Peyer's patch (tissue), 4 donors: ENCODE measurements at regions not wholly inside any gene's neighbourhood (a gene's known extent, or its start where the extent isn't known, plus 50 kb on each side); places are given as distances from the start of the nearest gene placed in this dataset.

ENCODE experiments used
- DNase-seq, 3 donors: peaks; one replicate each; pipeline ENCODE4 v3.0.0-alpha.2; 2017 to 2019
- H3K27ac ChIP-seq, 4 donors: fragments of 200-600 bp; sonication (generic); one replicate each; pipeline ENCODE4 v1.5.1; 2016 to 2019
- H3K27me3 ChIP-seq, 2 donors: fragments of 200-600 bp; sonication (generic); one replicate each; pipeline ENCODE4 v1.5.1; 2019
- H3K36me3 ChIP-seq, 3 donors: fragments of 200-600 bp; sonication (generic); one replicate each; pipeline ENCODE4 v1.5.1; 2016 to 2019
- H3K4me1 ChIP-seq, 4 donors: fragments of 200-600 bp; sonication (generic); one replicate each; pipeline ENCODE4 v1.5.1; 2016 to 2019
- H3K4me3 ChIP-seq, 4 donors: fragments of 200-600 bp; sonication (generic); 1 replicate in 3 of 4; 2 replicates in 1 of 4; pipeline ENCODE4 v1.5.1; 2016 to 2019; ENCODE audit warnings: mild to moderate bottlenecking in 1 of 4
- H3K9me3 ChIP-seq, 4 donors: fragments of 200-600 bp; sonication (generic); one replicate each; pipeline ENCODE4 v1.5.1; 2016 to 2019; ENCODE audit warnings: mild to moderate bottlenecking in 1 of 4
- POLR2A ChIP-seq, 2 donors: fragments of 450-650 bp; IDR thresholded peaks; one replicate each; pipeline ENCODE4 v1.5.1; 2017; ENCODE audit warnings: antibody characterized with exemption in 2 of 2, mild to moderate bottlenecking in 2 of 2, moderate library complexity in 2 of 2
- TF ChIP-seq, protein P1 (sequence below), 6 experiments: fragments of 450-650 bp in 4 of 6; fragments of 200-600 bp in 2 of 6; sonication (generic) in 1 of 6; IDR thresholded peaks; one replicate each; pipeline ENCODE4 v1.5.1; 2017 to 2019; ENCODE audit warnings: antibody characterized with exemption in 6 of 6, mild to moderate bottlenecking in 3 of 6, moderate library complexity in 1 of 6

DNA sequence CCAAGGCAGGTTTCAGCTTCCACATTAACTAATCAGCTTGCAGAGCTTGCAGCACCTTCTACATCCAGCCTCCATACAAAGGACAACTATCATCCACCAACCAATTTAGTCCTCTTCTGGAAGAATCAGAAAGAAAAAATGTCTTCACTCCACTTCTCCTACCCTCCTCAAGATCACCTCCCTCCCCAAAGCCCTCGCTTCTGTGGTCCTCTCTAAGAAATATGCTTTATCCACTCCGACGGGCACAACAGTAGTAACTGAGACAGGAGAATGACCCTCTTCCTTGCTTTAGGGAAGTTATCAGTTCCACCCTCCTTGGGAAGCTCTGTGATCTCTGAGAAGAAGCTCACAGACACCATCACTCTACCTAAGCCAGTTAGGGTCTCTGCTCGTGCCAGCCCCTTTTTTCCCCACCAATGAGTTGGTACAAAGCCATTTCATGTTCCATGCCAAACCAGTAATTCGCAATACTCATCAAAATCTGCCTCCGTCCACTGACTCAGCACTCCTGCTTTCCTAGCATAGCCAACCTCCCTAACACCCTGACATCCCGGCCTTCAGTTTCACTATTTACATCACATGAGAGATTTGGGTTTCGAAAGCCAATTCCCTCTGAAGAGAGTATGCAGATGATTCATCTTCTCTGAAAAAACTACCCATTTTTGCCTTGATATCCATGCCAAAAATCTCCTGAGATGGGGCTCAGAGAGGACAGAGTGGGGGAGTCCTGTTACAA is 114.1 kb upstream of the PKDCC start:
- H3K9me3 ChIP-seq, result no peaks in the 10 kb centered on the region
- no peak for DNase-seq
- no peaks in the 10 kb centered on the region for H3K27me3 ChIP-seq
- H3K4me1 ChIP-seq, result peaks cover 0 to 10% (median 0%) of the 10 kb centered on the region in 4 donors
- TF ChIP-seq POLR2A (IDR thresholded peaks at IDR 0.05), result no peak
- TF ChIP-seq, protein P1, sequence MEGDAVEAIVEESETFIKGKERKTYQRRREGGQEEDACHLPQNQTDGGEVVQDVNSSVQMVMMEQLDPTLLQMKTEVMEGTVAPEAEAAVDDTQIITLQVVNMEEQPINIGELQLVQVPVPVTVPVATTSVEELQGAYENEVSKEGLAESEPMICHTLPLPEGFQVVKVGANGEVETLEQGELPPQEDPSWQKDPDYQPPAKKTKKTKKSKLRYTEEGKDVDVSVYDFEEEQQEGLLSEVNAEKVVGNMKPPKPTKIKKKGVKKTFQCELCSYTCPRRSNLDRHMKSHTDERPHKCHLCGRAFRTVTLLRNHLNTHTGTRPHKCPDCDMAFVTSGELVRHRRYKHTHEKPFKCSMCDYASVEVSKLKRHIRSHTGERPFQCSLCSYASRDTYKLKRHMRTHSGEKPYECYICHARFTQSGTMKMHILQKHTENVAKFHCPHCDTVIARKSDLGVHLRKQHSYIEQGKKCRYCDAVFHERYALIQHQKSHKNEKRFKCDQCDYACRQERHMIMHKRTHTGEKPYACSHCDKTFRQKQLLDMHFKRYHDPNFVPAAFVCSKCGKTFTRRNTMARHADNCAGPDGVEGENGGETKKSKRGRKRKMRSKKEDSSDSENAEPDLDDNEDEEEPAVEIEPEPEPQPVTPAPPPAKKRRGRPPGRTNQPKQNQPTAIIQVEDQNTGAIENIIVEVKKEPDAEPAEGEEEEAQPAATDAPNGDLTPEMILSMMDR (IDR thresholded peaks at IDR 0.05), result no peak
- H3K27ac ChIP-seq, result peak overlapping the region in 3 of 4 donors; percentile 19 to 56 (median 45)
- H3K4me3 ChIP-seq, result no peak overlapping the region
- H3K36me3 ChIP-seq, result no peaks in the 10 kb centered on the region

- no peaks in the 10 kb centered on the region for H3K27me3 ChIP-seq
- TF ChIP-seq POLR2A (IDR thresholded peaks at IDR 0.05), result no peak
- TF ChIP-seq, protein P1 (IDR thresholded peaks at IDR 0.05), result no peak
- peak overlapping the region in 2 of 4 donors; percentile 36 to 48 for H3K27ac ChIP-seq
- no peak overlapping the region for H3K4me3 ChIP-seq
- H3K4me1 ChIP-seq, result peaks cover 0 to 12% (median 0%) of the 10 kb centered on the region in 4 donors
- no peak for DNase-seq
- H3K9me3 ChIP-seq, result no peaks in the 10 kb centered on the region
- no peaks in the 10 kb centered on the region for H3K36me3 ChIP-seq
These were observed 113.4 kb upstream of the PKDCC start for GRCh38 chr2:41934329-41934958.

DNA sequence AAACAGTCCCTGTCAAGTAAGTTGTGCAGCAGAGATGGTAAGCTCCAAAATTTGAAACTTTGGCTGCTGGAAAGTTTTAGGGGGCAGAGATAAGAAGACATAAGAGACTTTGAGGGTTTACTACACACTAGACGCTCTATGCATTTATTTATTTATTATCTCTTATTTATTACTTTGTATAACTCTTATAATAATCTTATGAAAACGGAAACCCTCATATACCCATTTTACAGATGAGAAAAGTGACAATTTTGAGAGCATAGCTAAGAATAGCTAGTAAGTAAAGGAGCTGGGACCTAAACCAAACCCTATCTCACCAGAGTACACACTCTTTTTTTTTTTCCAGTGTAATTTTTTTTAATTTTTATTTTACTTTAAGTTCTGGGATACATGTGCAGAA is 112.8 kb upstream of the PKDCC start:
- H3K27ac ChIP-seq, result peak overlapping the region in 1 of 4 donors; percentile 48
- TF ChIP-seq POLR2A (IDR thresholded peaks at IDR 0.05), result no peak
- TF ChIP-seq, protein P1 (IDR thresholded peaks at IDR 0.05), result no peak

GRCh38 chr2:41935825-41936224 is 112.0 kb upstream of the PKDCC start:
- Histone ChIP-seq H3K4me1 (peaks cover 0 to 12% (median 0%) of the 10 kb centered on the region in 4 donors), H3K4me3 (no peak overlapping the region), H3K27ac (no peak overlapping the region), H3K36me3 (no peaks in the 10 kb centered on the region), H3K27me3 (no peaks in the 10 kb centered on the region), H3K9me3 (no peaks in the 10 kb centered on the region)
- TF ChIP-seq POLR2A (IDR thresholded peaks at IDR 0.05), result no peak
- TF ChIP-seq, protein P1 (IDR thresholded peaks at IDR 0.05), result no peak
- no peak for DNase-seq

More for the DNA sequence above, 112.8 kb upstream of the PKDCC start:
- H3K36me3 ChIP-seq, result no peaks in the 10 kb centered on the region
- no peaks in the 10 kb centered on the region for H3K27me3 ChIP-seq
- H3K9me3 ChIP-seq, result no peaks in the 10 kb centered on the region
- peaks cover 0 to 12% (median 0%) of the 10 kb centered on the region in 4 donors for H3K4me1 ChIP-seq
- no peak overlapping the region for H3K4me3 ChIP-seq
- no peak for DNase-seq

DNA sequence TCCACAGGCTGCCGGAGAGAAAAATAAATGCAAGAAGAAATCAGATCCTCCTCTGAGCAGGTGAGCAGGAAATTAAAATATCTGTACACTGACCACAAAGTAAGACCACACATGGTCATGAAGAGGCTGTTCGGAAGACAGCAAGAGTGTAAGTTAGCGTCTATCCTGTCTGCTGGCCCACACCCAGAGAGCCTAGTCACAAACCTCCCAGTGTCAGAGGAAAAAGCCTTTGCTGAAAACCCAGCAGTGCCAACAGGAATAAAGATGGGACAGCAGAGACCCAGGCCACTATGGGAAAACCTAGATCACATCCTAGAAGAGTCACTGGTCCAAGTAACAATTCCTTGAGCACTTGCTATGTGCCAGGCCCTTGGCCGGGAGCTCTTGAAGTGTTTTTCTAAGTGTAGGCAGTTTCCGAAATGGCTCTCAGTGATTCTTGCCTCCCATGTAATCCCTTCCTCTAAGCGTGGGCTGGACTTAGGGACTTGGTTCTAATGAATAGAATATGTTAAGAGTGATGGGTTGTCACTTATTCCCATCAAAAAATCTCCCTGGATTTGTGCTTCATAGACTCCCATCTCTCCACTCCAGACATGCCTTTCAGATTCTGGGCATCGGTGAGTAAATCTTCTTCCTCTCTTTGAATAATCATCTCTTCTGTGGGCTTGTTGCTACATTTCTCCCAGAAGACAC is 110.9 kb upstream of the PKDCC start:
- Histone ChIP-seq H3K27ac (no peak overlapping the region), H3K36me3 (no peaks in the 10 kb centered on the region), H3K9me3 (no peaks in the 10 kb centered on the region), H3K27me3 (no peaks in the 10 kb centered on the region), H3K4me1 (peaks cover 0 to 12% (median 0%) of the 10 kb centered on the region in 4 donors), H3K4me3 (no peak overlapping the region)
- DNase-seq, result no peak
- TF ChIP-seq, protein P1 (IDR thresholded peaks at IDR 0.05), result no peak
- TF ChIP-seq POLR2A (IDR thresholded peaks at IDR 0.05), result no peak
